Activated naive CD4-positive, alpha-beta T cell treated with anti-CD3 and anti-CD28 coated beads, Interleukin-2, amount 50 U/mL, for 72 hours (primary cell): ENCODE measurements at regions not wholly inside any gene's neighbourhood (a gene's known extent, or its start where the extent isn't known, plus 50 kb on each side); places are given as distances from the start of the nearest gene placed in this dataset.
A peak's percentile ranks its signal among the peaks of the same experiment; 100 is the strongest.

Experiments used
- ATAC-seq, 2 donors: fragments of 150-1000 bp; cut with Tn5 transposase; 2 replicates each; pipeline ENCODE4 v1.10.0; 2021; ENCODE audit warnings: mild to moderate bottlenecking in 2 of 2, moderate library complexity in 2 of 2
- DNase-seq, 2 donors: peaks; one replicate each; pipeline ENCODE4 v3.0.0; 2021 to 2022; ENCODE audit warnings: low spot score in 2 of 2
- H3K27ac Mint-ChIP-seq, 2 donors: one replicate each; pipeline ENCODE4 v1.8.0; 2022; ENCODE audit warnings: mild to moderate bottlenecking in 2 of 2, mixed read lengths in 2 of 2
- H3K36me3 Mint-ChIP-seq, 2 donors: one replicate each; pipeline ENCODE4 v1.8.0; 2022; ENCODE audit warnings: mixed read lengths in 2 of 2
- H3K9me3 Mint-ChIP-seq, 2 donors: one replicate each; pipeline ENCODE4 v1.8.0; 2022; ENCODE audit warnings: mixed read lengths in 2 of 2

- no peaks in the 10 kb centered on the region for H3K36me3 Mint-ChIP-seq
- H3K9me3 Mint-ChIP-seq: peaks cover 0 to 5% of the 10 kb centered on the region in 2 donors
- H3K27ac Mint-ChIP-seq: no peak overlapping the region
- no peak for ATAC-seq
- no peak for DNase-seq
Observed at GRCh38 chr20:50387218-50387995, 122.8 kb upstream of the PTPN1 start.

GRCh38 chr20:50387996-50388332 is 122.2 kb upstream of the PTPN1 start:
- Mint-ChIP-seq H3K36me3 (no peaks in the 10 kb centered on the region), H3K27ac (no peak overlapping the region), H3K9me3 (peaks cover 0 to 5% of the 10 kb centered on the region in 2 donors)
- DNase-seq (no peak), ATAC-seq (no peak)

- DNase-seq (no peak), ATAC-seq (no peak)
- peak overlapping the region in 1 of 2 donors; percentile 16 for H3K27ac Mint-ChIP-seq
- no peaks in the 10 kb centered on the region for H3K36me3 Mint-ChIP-seq
- H3K9me3 Mint-ChIP-seq: peaks cover 0 to 5% of the 10 kb centered on the region in 2 donors
Observed at GRCh38 chr20:50388733-50389437, 121.3 kb upstream of the PTPN1 start.

GRCh38 chr20:50389438-50389807 is 120.8 kb upstream of the PTPN1 start:
- Mint-ChIP-seq H3K9me3 (peaks cover 0 to 5% of the 10 kb centered on the region in 2 donors), H3K27ac (no peak overlapping the region), H3K36me3 (no peaks in the 10 kb centered on the region)
- no peak for DNase-seq
- ATAC-seq: no peak

- H3K36me3 Mint-ChIP-seq: no peaks in the 10 kb centered on the region
Observed at GRCh38 chr20:50389808-50390684, 120.1 kb upstream of the PTPN1 start.

GRCh38 chr20:50390685-50391443 is 119.3 kb upstream of the PTPN1 start:
- DNase-seq (no peak), ATAC-seq (no peak)
- H3K27ac Mint-ChIP-seq: no peak overlapping the region
- no peaks in the 10 kb centered on the region for H3K36me3 Mint-ChIP-seq
- H3K9me3 Mint-ChIP-seq: no peaks in the 10 kb centered on the region

More at GRCh38 chr20:50389808-50390684, 120.1 kb upstream of the PTPN1 start:
- ATAC-seq (no peak), DNase-seq (no peak)
- Mint-ChIP-seq H3K27ac (no peak overlapping the region), H3K9me3 (no peaks in the 10 kb centered on the region)

- no peaks in the 10 kb centered on the region for H3K36me3 Mint-ChIP-seq
- ATAC-seq (no peak), DNase-seq (no peak)
- no peak overlapping the region for H3K27ac Mint-ChIP-seq
- no peaks in the 10 kb centered on the region for H3K9me3 Mint-ChIP-seq
Observed at GRCh38 chr20:50391444-50392137, 118.6 kb upstream of the PTPN1 start.

- Mint-ChIP-seq H3K36me3 (no peaks in the 10 kb centered on the region), H3K9me3 (no peaks in the 10 kb centered on the region), H3K27ac (no peak overlapping the region)
- DNase-seq (no peak), ATAC-seq (peak; percentile 61 to 85)
Observed at GRCh38 chr20:50392138-50392866, 117.9 kb upstream of the PTPN1 start.

GRCh38 chr20:50393242-50393641 is 116.9 kb upstream of the PTPN1 start:
- DNase-seq (no peak), ATAC-seq (no peak)
- H3K9me3 Mint-ChIP-seq: no peaks in the 10 kb centered on the region
- no peaks in the 10 kb centered on the region for H3K36me3 Mint-ChIP-seq
- no peak overlapping the region for H3K27ac Mint-ChIP-seq

- H3K27ac Mint-ChIP-seq: no peak overlapping the region
- H3K9me3 Mint-ChIP-seq: no peaks in the 10 kb centered on the region
- DNase-seq (no peak), ATAC-seq (no peak)
- H3K36me3 Mint-ChIP-seq: no peaks in the 10 kb centered on the region
Observed at GRCh38 chr20:50393990-50394561, 116.1 kb upstream of the PTPN1 start.

GRCh38 chr20:50394569-50394968 is 115.6 kb upstream of the PTPN1 start:
- no peaks in the 10 kb centered on the region for H3K36me3 Mint-ChIP-seq
- no peak overlapping the region for H3K27ac Mint-ChIP-seq
- H3K9me3 Mint-ChIP-seq: no peaks in the 10 kb centered on the region
- DNase-seq (no peak), ATAC-seq (no peak)

- DNase-seq (no peak), ATAC-seq (no peak)
- Mint-ChIP-seq H3K9me3 (no peaks in the 10 kb centered on the region), H3K27ac (no peak overlapping the region), H3K36me3 (no peaks in the 10 kb centered on the region)
Observed at GRCh38 chr20:50395251-50395729, 114.9 kb upstream of the PTPN1 start.

- DNase-seq (no peak), ATAC-seq (no peak)
- H3K9me3 Mint-ChIP-seq: no peaks in the 10 kb centered on the region
- H3K36me3 Mint-ChIP-seq: no peaks in the 10 kb centered on the region
- no peak overlapping the region for H3K27ac Mint-ChIP-seq
Observed at GRCh38 chr20:50395914-50396488, 114.2 kb upstream of the PTPN1 start.

- DNase-seq (no peak), ATAC-seq (no peak)
- Mint-ChIP-seq H3K9me3 (no peaks in the 10 kb centered on the region), H3K36me3 (no peaks in the 10 kb centered on the region), H3K27ac (peak overlapping the region in 1 of 2 donors; percentile 82)
Observed at GRCh38 chr20:50396623-50397022, 113.6 kb upstream of the PTPN1 start.

- Mint-ChIP-seq H3K36me3 (no peaks in the 10 kb centered on the region), H3K9me3 (no peaks in the 10 kb centered on the region), H3K27ac (peak overlapping the region in 1 of 2 donors; percentile 82)
- DNase-seq: no peak
- ATAC-seq: no peak
Observed at GRCh38 chr20:50397058-50397457, 113.1 kb upstream of the PTPN1 start.
